Liver (tissue), 8 donors: ENCODE measurements at regions not wholly inside any gene's neighbourhood (a gene's known extent, or its start where the extent isn't known, plus 50 kb on each side); places are given as distances from the start of the nearest gene placed in this dataset.
A peak's percentile ranks its signal among the peaks of the same experiment; 100 is the strongest.

ENCODE experiments used
- DNase-seq: peaks from one replicate; pipeline ENCODE4 v3.0.0-alpha.2; 2017; ENCODE audit warnings: low spot score
- H3K27ac ChIP-seq, 2 donors: one replicate each; pipeline ENCODE4 v1.7.0; 2013; ENCODE audit warnings: inconsistent platforms in 2 of 2, low read length in 2 of 2, control low read depth in 1 of 2, low read depth in 1 of 2, mild to moderate bottlenecking in 1 of 2
- H3K27me3 ChIP-seq, 4 donors: one replicate each; pipeline versions ENCODE4 v1.6.1 to v1.7.0; 2013; ENCODE audit warnings: low read length in 3 of 4, inconsistent platforms in 1 of 4, mild to moderate bottlenecking in 1 of 4, moderate library complexity in 1 of 4; ENCODE audit not compliant: control insufficient read depth in 4 of 4, insufficient read depth in 4 of 4
- H3K36me3 ChIP-seq, 4 donors: one replicate each; pipeline versions ENCODE4 v1.6.1 to v1.7.0; 2013; ENCODE audit warnings: low read length in 3 of 4, mild to moderate bottlenecking in 3 of 4, low read depth in 1 of 4, moderate library complexity in 1 of 4; ENCODE audit not compliant: control insufficient read depth in 4 of 4, insufficient read depth in 3 of 4
- H3K4me1 ChIP-seq, 4 donors: one replicate each; pipeline versions ENCODE4 v1.6.1 to v1.7.0; 2013; ENCODE audit warnings: low read length in 3 of 4, mild to moderate bottlenecking in 3 of 4, moderate library complexity in 1 of 4; ENCODE audit not compliant: control insufficient read depth in 4 of 4, insufficient read depth in 4 of 4
- H3K4me3 ChIP-seq, 3 donors: one replicate each; pipeline versions ENCODE4 v1.6.1 to v1.7.0; 2013; ENCODE audit warnings: low read length in 3 of 3, control low read depth in 1 of 3, low read depth in 1 of 3, mild to moderate bottlenecking in 1 of 3
- H3K9ac ChIP-seq, 2 donors: one replicate each; pipeline ENCODE4 v1.7.0; 2013; ENCODE audit warnings: low read length in 2 of 2, mild to moderate bottlenecking in 2 of 2, moderate library complexity in 2 of 2, control low read depth in 1 of 2, low read depth in 1 of 2
- H3K9me3 ChIP-seq, 4 donors: one replicate each; pipeline versions ENCODE4 v1.6.1 to v1.7.0; 2013; ENCODE audit warnings: low read length in 3 of 4; ENCODE audit not compliant: control insufficient read depth in 4 of 4
- EGR1 ChIP-seq, 2 donors: IDR thresholded peaks; 2 replicates each; pipeline ENCODE4 v1.6.1; 2016 to 2018; ENCODE audit warnings: antibody characterized with exemption in 2 of 2, low read depth in 2 of 2
- FOXA1 ChIP-seq: IDR thresholded peaks from 2 replicates; pipeline ENCODE4 v1.6.1; 2016; ENCODE audit warnings: antibody characterized with exemption
- FOXA2 ChIP-seq: IDR thresholded peaks from 2 replicates; pipeline ENCODE4 v1.6.1; 2016; ENCODE audit warnings: antibody characterized with exemption
- GABPA ChIP-seq, 2 donors: IDR thresholded peaks in 1 of 2; conservative IDR thresholded peaks in 1 of 2; 2 replicates each; pipeline ENCODE4 v1.6.1; 2016; ENCODE audit warnings: antibody characterized with exemption in 2 of 2, mild to moderate bottlenecking in 1 of 2, moderate library complexity in 1 of 2
- HNF4A ChIP-seq, 2 donors: conservative IDR thresholded peaks; 2 replicates each; pipeline ENCODE4 v1.6.1; 2016; ENCODE audit warnings: antibody characterized with exemption in 2 of 2, mild to moderate bottlenecking in 2 of 2
- HNF4G ChIP-seq: IDR thresholded peaks from 2 replicates; pipeline ENCODE4 v1.6.1; 2016; ENCODE audit warnings: antibody characterized with exemption
- NR2F2 ChIP-seq: IDR thresholded peaks from 2 replicates; pipeline ENCODE4 v1.6.1; 2016; ENCODE audit warnings: antibody characterized with exemption
- RAD21 ChIP-seq, 2 donors: IDR thresholded peaks; 2 replicates each; pipeline ENCODE4 v1.6.1; 2016; ENCODE audit warnings: antibody characterized with exemption in 2 of 2, mild to moderate bottlenecking in 2 of 2
- RXRA ChIP-seq, 2 donors: IDR thresholded peaks; 2 replicates each; pipeline ENCODE4 v1.6.1; 2017 to 2018; ENCODE audit warnings: antibody characterized with exemption in 2 of 2, mild to moderate bottlenecking in 1 of 2
- SP1 ChIP-seq: IDR thresholded peaks from 2 replicates; pipeline ENCODE4 v1.6.1; 2018; ENCODE audit warnings: antibody characterized with exemption, mild to moderate bottlenecking
- TAF1 ChIP-seq: conservative IDR thresholded peaks from 2 replicates; pipeline ENCODE4 v1.6.1; 2016; ENCODE audit warnings: antibody characterized with exemption, mild to moderate bottlenecking
- WGBS: extraction: QIAGEN DNeasy Blood & Tissue Kit; methylation state at CpG from one replicate; pipeline ENCODE4 v1.1.7; 2013; 5-methylcytosine and 5-hydroxymethylcytosine counted together
- TF ChIP-seq, protein P1 (sequence below): fragments of 150-350 bp; IDR thresholded peaks from 2 replicates; pipeline ENCODE4 v1.5.1; 2017; ENCODE audit warnings: improper control_type of control experiment, low read depth, low read length; ENCODE audit not compliant: missing input control
- TF ChIP-seq, protein P2 (sequence below): IDR thresholded peaks from 2 replicates; pipeline ENCODE4 v1.6.1; 2016; ENCODE audit warnings: antibody characterized with exemption
- TF ChIP-seq, protein P3 (sequence below): IDR thresholded peaks from 2 replicates; pipeline ENCODE4 v1.6.1; 2016; ENCODE audit warnings: antibody characterized with exemption, mild to moderate bottlenecking
- donor health status: healthy.
- donor health status: healthy.
- donor health status: healthy.
- donor health status: healthy.
- donor health status: healthy.

DNA sequence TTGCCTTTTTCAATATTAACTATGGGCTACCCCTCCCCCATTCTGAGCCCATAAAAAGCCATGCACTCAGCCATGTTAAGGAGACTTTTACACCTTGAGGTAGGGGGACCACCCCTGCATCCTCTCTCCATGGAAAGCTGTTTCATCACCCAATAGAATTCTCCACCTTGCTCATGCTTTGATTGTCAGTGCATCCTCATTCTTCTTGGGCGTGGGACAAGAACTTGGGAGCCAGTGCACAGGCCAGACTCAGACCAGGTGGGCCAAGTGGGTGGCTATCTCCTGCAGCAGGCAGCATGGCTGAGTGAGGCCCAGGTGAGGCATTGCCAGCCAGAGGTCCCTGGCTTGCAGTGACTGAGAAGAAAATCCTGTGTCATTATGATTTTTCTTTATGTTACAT, 357.4 kb upstream of the CDIN1 start:
- Histone ChIP-seq H3K27me3 (peaks cover 0 to 3% (median 0%) of the 10 kb centered on the region in 4 donors), H3K4me1 (no peaks in the 10 kb centered on the region), H3K9me3 (peaks cover 0 to 16% (median 5%) of the 10 kb centered on the region in 4 donors), H3K4me3 (peak overlapping the region in 1 of 3 donors; percentile 29), H3K9ac (no peak overlapping the region), H3K36me3 (no peaks in the 10 kb centered on the region), H3K27ac (no peak overlapping the region)
- TF ChIP-seq NR2F2 = no peak
- TF ChIP-seq FOXA2 = no peak
- WGBS = 81% methylated on average over 1 of the region's 1 CpG
- no peak for DNase-seq

DNA sequence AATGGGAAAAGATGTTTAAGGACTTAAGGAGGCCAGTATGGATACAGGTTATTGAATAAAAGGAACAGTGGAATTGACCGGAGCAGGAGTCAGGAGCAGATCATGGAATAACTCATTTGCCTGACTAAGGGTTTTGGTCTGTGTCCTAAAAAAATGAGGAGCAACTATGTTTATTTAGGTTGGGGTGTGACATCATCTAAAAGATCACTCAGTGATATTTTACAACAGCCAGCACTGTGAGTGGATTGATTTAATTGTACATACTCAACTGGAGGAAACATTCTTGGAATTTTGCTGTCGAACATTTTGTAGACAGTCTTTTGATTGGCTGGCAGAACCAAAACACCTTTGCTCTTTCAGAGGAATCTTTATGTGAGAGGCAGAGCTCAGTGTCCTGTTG, 348.6 kb upstream of the CDIN1 start:
- no peaks in the 10 kb centered on the region for H3K4me1 ChIP-seq
- H3K9me3 ChIP-seq = peaks cover 0 to under 1% (median 0%) of the 10 kb centered on the region in 4 donors
- no peak overlapping the region for H3K4me3 ChIP-seq
- no peak overlapping the region for H3K27ac ChIP-seq
- TF ChIP-seq EGR1 (IDR thresholded peaks at IDR 0.05; ENCODE audit: low read depth in 2 of 2) (no peak), FOXA1 (no peak), SP1 (no peak), NR2F2 (no peak), FOXA2 (no peak), HNF4A (conservative IDR thresholded peaks at IDR 0.05) (no peak), TAF1 (no peak), RAD21 (IDR thresholded peaks at IDR 0.05) (no peak)
- TF ChIP-seq, protein P1, sequence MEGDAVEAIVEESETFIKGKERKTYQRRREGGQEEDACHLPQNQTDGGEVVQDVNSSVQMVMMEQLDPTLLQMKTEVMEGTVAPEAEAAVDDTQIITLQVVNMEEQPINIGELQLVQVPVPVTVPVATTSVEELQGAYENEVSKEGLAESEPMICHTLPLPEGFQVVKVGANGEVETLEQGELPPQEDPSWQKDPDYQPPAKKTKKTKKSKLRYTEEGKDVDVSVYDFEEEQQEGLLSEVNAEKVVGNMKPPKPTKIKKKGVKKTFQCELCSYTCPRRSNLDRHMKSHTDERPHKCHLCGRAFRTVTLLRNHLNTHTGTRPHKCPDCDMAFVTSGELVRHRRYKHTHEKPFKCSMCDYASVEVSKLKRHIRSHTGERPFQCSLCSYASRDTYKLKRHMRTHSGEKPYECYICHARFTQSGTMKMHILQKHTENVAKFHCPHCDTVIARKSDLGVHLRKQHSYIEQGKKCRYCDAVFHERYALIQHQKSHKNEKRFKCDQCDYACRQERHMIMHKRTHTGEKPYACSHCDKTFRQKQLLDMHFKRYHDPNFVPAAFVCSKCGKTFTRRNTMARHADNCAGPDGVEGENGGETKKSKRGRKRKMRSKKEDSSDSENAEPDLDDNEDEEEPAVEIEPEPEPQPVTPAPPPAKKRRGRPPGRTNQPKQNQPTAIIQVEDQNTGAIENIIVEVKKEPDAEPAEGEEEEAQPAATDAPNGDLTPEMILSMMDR = no peak
- H3K27me3 ChIP-seq = peaks cover 0 to 2% (median 0%) of the 10 kb centered on the region in 4 donors
- no peak overlapping the region for H3K9ac ChIP-seq
- 76% methylated on average over 2 of the region's 2 CpGs for WGBS
- no peak for DNase-seq
- H3K36me3 ChIP-seq = no peaks in the 10 kb centered on the region

DNA sequence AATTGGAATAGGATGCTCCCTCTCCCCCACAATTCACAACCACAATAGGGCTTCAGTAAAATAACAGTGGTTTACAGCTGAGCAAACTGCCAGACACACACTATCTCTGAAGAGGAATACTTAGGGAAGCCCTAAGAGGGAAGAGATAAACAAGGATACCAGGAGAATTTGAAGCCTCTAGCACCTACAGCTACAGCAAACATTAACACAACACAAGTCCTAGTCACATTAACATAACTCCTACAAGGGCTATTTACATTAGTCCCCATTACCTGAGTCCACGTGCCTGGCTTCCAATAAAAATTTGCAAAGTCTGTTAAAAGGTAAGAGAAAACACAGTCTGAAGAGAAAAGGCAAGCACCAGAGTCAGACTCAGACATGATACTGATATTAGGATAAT, 346.9 kb upstream of the CDIN1 start:
- no peak overlapping the region for H3K4me3 ChIP-seq
- no peaks in the 10 kb centered on the region for H3K9me3 ChIP-seq
- H3K36me3 ChIP-seq = no peaks in the 10 kb centered on the region
- H3K27ac ChIP-seq = no peak overlapping the region
- no peaks in the 10 kb centered on the region for H3K27me3 ChIP-seq
- WGBS = 35% methylated on average over 1 of the region's 1 CpG
- H3K9ac ChIP-seq = no peak overlapping the region
- DNase-seq = no peak
- TF ChIP-seq, protein P2, sequence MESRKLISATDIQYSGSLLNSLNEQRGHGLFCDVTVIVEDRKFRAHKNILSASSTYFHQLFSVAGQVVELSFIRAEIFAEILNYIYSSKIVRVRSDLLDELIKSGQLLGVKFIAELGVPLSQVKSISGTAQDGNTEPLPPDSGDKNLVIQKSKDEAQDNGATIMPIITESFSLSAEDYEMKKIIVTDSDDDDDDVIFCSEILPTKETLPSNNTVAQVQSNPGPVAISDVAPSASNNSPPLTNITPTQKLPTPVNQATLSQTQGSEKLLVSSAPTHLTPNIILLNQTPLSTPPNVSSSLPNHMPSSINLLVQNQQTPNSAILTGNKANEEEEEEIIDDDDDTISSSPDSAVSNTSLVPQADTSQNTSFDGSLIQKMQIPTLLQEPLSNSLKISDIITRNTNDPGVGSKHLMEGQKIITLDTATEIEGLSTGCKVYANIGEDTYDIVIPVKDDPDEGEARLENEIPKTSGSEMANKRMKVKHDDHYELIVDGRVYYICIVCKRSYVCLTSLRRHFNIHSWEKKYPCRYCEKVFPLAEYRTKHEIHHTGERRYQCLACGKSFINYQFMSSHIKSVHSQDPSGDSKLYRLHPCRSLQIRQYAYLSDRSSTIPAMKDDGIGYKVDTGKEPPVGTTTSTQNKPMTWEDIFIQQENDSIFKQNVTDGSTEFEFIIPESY = no peak
- TF ChIP-seq GABPA (IDR thresholded peaks at IDR 0.05 in 1 of 2, conservative IDR thresholded peaks at IDR 0.05 in 1 of 2) (no peak), FOXA1 (no peak), NR2F2 (no peak), HNF4A (conservative IDR thresholded peaks at IDR 0.05) (no peak), RXRA (IDR thresholded peaks at IDR 0.05) (no peak), HNF4G (no peak), SP1 (no peak)
- TF ChIP-seq, protein P3, sequence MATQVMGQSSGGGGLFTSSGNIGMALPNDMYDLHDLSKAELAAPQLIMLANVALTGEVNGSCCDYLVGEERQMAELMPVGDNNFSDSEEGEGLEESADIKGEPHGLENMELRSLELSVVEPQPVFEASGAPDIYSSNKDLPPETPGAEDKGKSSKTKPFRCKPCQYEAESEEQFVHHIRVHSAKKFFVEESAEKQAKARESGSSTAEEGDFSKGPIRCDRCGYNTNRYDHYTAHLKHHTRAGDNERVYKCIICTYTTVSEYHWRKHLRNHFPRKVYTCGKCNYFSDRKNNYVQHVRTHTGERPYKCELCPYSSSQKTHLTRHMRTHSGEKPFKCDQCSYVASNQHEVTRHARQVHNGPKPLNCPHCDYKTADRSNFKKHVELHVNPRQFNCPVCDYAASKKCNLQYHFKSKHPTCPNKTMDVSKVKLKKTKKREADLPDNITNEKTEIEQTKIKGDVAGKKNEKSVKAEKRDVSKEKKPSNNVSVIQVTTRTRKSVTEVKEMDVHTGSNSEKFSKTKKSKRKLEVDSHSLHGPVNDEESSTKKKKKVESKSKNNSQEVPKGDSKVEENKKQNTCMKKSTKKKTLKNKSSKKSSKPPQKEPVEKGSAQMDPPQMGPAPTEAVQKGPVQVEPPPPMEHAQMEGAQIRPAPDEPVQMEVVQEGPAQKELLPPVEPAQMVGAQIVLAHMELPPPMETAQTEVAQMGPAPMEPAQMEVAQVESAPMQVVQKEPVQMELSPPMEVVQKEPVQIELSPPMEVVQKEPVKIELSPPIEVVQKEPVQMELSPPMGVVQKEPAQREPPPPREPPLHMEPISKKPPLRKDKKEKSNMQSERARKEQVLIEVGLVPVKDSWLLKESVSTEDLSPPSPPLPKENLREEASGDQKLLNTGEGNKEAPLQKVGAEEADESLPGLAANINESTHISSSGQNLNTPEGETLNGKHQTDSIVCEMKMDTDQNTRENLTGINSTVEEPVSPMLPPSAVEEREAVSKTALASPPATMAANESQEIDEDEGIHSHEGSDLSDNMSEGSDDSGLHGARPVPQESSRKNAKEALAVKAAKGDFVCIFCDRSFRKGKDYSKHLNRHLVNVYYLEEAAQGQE = no peak
- no peaks in the 10 kb centered on the region for H3K4me1 ChIP-seq
